ENCODE measurements at regions not wholly inside any gene's neighbourhood (a gene's known extent, or its start where the extent isn't known, plus 50 kb on each side); places are given as distances from the start of the nearest gene placed in this dataset.

DNA sequence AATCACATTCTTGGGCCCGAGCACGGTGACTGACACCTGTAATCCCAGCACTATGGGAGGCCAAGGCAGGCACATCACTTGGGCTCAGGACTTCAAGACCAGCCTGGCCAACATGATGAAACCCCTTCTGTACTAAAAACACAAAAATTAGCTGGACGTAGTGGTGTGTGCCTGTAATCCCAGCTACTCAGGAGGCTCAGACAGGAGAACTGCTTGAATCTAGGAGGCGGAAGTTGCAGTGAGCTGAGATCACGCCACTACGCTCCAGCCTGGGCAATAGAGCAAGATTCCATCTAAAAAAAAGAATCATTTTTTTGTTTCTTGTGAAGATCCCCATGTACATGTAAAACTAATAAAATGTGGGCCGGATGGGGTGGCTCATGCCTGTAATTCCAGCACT lies 53.1 kb upstream of the ATF7IP2 start (continued):
- no peak for TF ChIP-seq BRCA1 (IDR thresholded peaks at IDR 0.05; ENCODE audit: low read depth, low read length)
- TF ChIP-seq TEAD4 (IDR thresholded peaks at IDR 0.05; ENCODE audit: low read depth, low read length), result no peak
- TF ChIP-seq GABPA (IDR thresholded peaks at IDR 0.05; ENCODE audit: borderline replicate concordance, insufficient read depth, low read length), result no peak
- TF ChIP-seq BCL11A (IDR thresholded peaks at IDR 0.05; ENCODE audit: low read depth in 2 of 2, low read length in 2 of 2), result no peak
- no peak for TF ChIP-seq CHD1 (IDR thresholded peaks at IDR 0.05; ENCODE audit: low read depth, low read length)
- TF ChIP-seq CBX8 (IDR thresholded peaks at IDR 0.05; ENCODE audit: borderline replicate concordance, low read depth, low read length), result no peak

Data from H1 (cell line).